HepG2 (cell line): ENCODE measurements at regions not wholly inside any gene's neighbourhood (a gene's known extent, or its start where the extent isn't known, plus 50 kb on each side); places are given as distances from the start of the nearest gene placed in this dataset.
"Not testable (repeated sequence)": the region's sequence is repeated elsewhere in the genome, so short reads cannot be mapped to it uniquely, and the experiment has no call there.

ENCODE experiments used
- ADNP ChIP-seq: sonication (generic); formaldehyde crosslinking; IDR thresholded peaks from 2 replicates; pipeline ENCODE4 v1.4.0; 2020; ENCODE audit warnings: missing genetic modification reagents
- CTCF ChIP-seq: sonication (generic); formaldehyde crosslinking; IDR thresholded peaks from 2 replicates; pipeline ENCODE4 v1.5.0; 2020; ENCODE audit warnings: mild to moderate bottlenecking, missing genetic modification reagents, moderate library complexity
- IRX3 ChIP-seq: sonication (generic); formaldehyde crosslinking; IDR thresholded peaks from 2 replicates; pipeline ENCODE4 v1.8.1; 2023; ENCODE audit warnings: mild to moderate bottlenecking, low read depth, missing genetic modification reagents, borderline replicate concordance
- PCBP2 ChIP-seq: fragments of 200-400 bp; formaldehyde crosslinking; optimal IDR thresholded peaks from 2 replicates; pipeline ENCODE3; 2018; ENCODE audit warnings: low read length, low read depth; ENCODE audit not compliant: poor library complexity, severe bottlenecking
- PHF5A ChIP-seq: IDR thresholded peaks from one replicate; pipeline ENCODE4 v1.6.1; 2018; ENCODE audit warnings: low read depth, missing genetic modification reagents; ENCODE audit not compliant: unreplicated experiment
- POLR2A ChIP-seq, 2 experiments: IDR thresholded peaks; 2 replicates each; pipeline ENCODE4 v1.6.1; 2011; ENCODE audit warnings: low read depth in 2 of 2, low read length in 2 of 2, mild to moderate bottlenecking in 1 of 2, moderate library complexity in 1 of 2; ENCODE audit not compliant: insufficient read depth in 1 of 2
- ZNF263 ChIP-seq: sonication (generic); formaldehyde crosslinking; IDR thresholded peaks from 2 replicates; pipeline ENCODE4 v1.4.0; 2020; ENCODE audit warnings: missing genetic modification reagents
- TF ChIP-seq, protein P1 (sequence below): sonication (generic); formaldehyde crosslinking; IDR thresholded peaks from 2 replicates; pipeline ENCODE4 v1.8.1; 2023; ENCODE audit warnings: missing genetic modification reagents, inconsistent platforms, borderline replicate concordance

- TF ChIP-seq CTCF (CRISPR knock-in tag); PHF5A; ADNP (CRISPR knock-in tag); POLR2A (IDR thresholded peaks at IDR 0.05; ENCODE audit: insufficient read depth in 1 of 2, low read depth in 2 of 2, low read length in 2 of 2); PCBP2; IRX3 (CRISPR knock-in tag); ZNF263: not testable (repeated sequence)
- TF ChIP-seq, protein P1, sequence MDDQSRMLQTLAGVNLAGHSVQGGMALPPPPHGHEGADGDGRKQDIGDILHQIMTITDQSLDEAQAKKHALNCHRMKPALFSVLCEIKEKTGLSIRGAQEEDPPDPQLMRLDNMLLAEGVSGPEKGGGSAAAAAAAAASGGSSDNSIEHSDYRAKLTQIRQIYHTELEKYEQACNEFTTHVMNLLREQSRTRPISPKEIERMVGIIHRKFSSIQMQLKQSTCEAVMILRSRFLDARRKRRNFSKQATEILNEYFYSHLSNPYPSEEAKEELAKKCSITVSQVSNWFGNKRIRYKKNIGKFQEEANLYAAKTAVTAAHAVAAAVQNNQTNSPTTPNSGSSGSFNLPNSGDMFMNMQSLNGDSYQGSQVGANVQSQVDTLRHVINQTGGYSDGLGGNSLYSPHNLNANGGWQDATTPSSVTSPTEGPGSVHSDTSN, result not testable (repeated sequence)
Observed at GRCh38 chr3:94648270-94649180, 585.7 kb downstream of the NSUN3 start.
